HG03469 (cell line): ENCODE measurements at regions not wholly inside any gene's neighbourhood (a gene's known extent, or its start where the extent isn't known, plus 50 kb on each side); places are given as distances from the start of the nearest gene placed in this dataset.
"Not testable (repeated sequence)": the region's sequence is repeated elsewhere in the genome, so short reads cannot be mapped to it uniquely, and the experiment has no call there.

Experiments used
- ATAC-seq: cut with Tn5 transposase; IDR thresholded peaks from one replicate; pipeline ENCODE4 v1.9.1; 2021; ENCODE audit warnings: mild to moderate bottlenecking, moderate library complexity, moderate number of reproducible peaks; ENCODE audit not compliant: unreplicated experiment

- ATAC-seq: no peak
Measured at GRCh38 chr14:88981948-88982347, 157.5 kb downstream of the TTC8 start.

- no peak for ATAC-seq
Measured at GRCh38 chr14:88983755-88984154, 159.3 kb downstream of the TTC8 start.

- no peak for ATAC-seq
Measured at GRCh38 chr14:88985654-88986053, 161.2 kb downstream of the TTC8 start.

- ATAC-seq: no peak
Measured at GRCh38 chr14:88986146-88986841, 161.8 kb downstream of the TTC8 start.

- ATAC-seq: not testable (repeated sequence)
Measured at GRCh38 chr14:88986908-88987307, 162.5 kb downstream of the TTC8 start.

GRCh38 chr14:88987516-88987915 lies 163.1 kb downstream of the TTC8 start:
- ATAC-seq: no peak

GRCh38 chr14:88989911-88990310 lies 165.5 kb downstream of the TTC8 start:
- no peak for ATAC-seq

GRCh38 chr14:88990856-88991255 lies 166.4 kb downstream of the TTC8 start:
- no peak for ATAC-seq

GRCh38 chr14:88992011-88992410 lies 167.6 kb downstream of the TTC8 start:
- no peak for ATAC-seq

- no peak for ATAC-seq
Measured at GRCh38 chr14:88993946-88994345, 169.5 kb downstream of the TTC8 start.

- ATAC-seq: no peak
Measured at GRCh38 chr14:88995437-88996198, 171.2 kb downstream of the TTC8 start.

- no peak for ATAC-seq
Measured at GRCh38 chr14:88998027-88998426, 173.6 kb downstream of the TTC8 start.

- no peak for ATAC-seq
Measured at GRCh38 chr14:88999137-88999536, 174.7 kb downstream of the TTC8 start.

- ATAC-seq: peak; percentile 44
Measured at GRCh38 chr14:89000007-89000942, 175.8 kb downstream of the TTC8 start.

GRCh38 chr14:89004166-89004565 lies 179.7 kb downstream of the TTC8 start:
- no peak for ATAC-seq

- ATAC-seq: no peak
Measured at GRCh38 chr14:89007906-89008305, 183.5 kb downstream of the TTC8 start.

- no peak for ATAC-seq
Measured at GRCh38 chr14:89011355-89012281, 187.2 kb downstream of the TTC8 start.

- no peak for ATAC-seq
Measured at GRCh38 chr14:89012282-89013097, 188.0 kb downstream of the TTC8 start.

- ATAC-seq: no peak
Measured at GRCh38 chr14:89013098-89013504, 188.7 kb downstream of the TTC8 start.
